H9 (cell line): ENCODE measurements at regions not wholly inside any gene's neighbourhood (a gene's known extent, or its start where the extent isn't known, plus 50 kb on each side); places are given as distances from the start of the nearest gene placed in this dataset.
"Not testable (repeated sequence)": the region's sequence is repeated elsewhere in the genome, so short reads cannot be mapped to it uniquely, and the experiment has no call there.

Experiments
- DNase-seq: peaks from one replicate; pipeline ENCODE4 v3.0.0-alpha.2; 2017
- H2AFZ ChIP-seq: one replicate; pipeline ENCODE4 v1.6.1; 2013; ENCODE audit warnings: mild to moderate bottlenecking, low read length, control low read depth, moderate library complexity
- H2AK5ac ChIP-seq: 2 replicates; pipeline ENCODE4 v1.6.1; 2013; ENCODE audit warnings: low read length, control low read depth, mixed read lengths; ENCODE audit not compliant: insufficient read length
- H2BK120ac ChIP-seq: one replicate; pipeline ENCODE4 v1.6.1; 2013; ENCODE audit warnings: low read depth, mild to moderate bottlenecking, low read length, control low read depth, inconsistent platforms; ENCODE audit not compliant: poor library complexity, severe bottlenecking
- H2BK12ac ChIP-seq: 2 replicates; pipeline ENCODE4 v1.6.1; 2013; ENCODE audit warnings: low read length, control low read depth, mixed read lengths, low read depth; ENCODE audit not compliant: insufficient read length
- H2BK15ac ChIP-seq: 2 replicates; pipeline ENCODE4 v1.6.1; 2013; ENCODE audit warnings: low read depth, low read length, control low read depth
- H2BK20ac ChIP-seq: one replicate; pipeline ENCODE4 v1.6.1; 2013; ENCODE audit warnings: low read depth, mild to moderate bottlenecking, low read length, control low read depth, inconsistent platforms; ENCODE audit not compliant: poor library complexity, severe bottlenecking
- H2BK5ac ChIP-seq: 2 replicates; pipeline ENCODE4 v1.6.1; 2013; ENCODE audit warnings: low read length, control low read depth, mixed read lengths; ENCODE audit not compliant: insufficient read length
- H3K14ac ChIP-seq: 2 replicates; pipeline ENCODE4 v1.6.1; 2013; ENCODE audit warnings: low read length, control low read depth; ENCODE audit not compliant: insufficient read depth
- H3K18ac ChIP-seq: 2 replicates; pipeline ENCODE4 v1.6.1; 2013; ENCODE audit warnings: low read depth, mild to moderate bottlenecking, mixed read lengths, low read length, control low read depth; ENCODE audit not compliant: insufficient read length
- H3K23ac ChIP-seq: 2 replicates; pipeline ENCODE4 v1.6.1; 2013; ENCODE audit warnings: low read length, control low read depth, mixed read lengths, low read depth; ENCODE audit not compliant: insufficient read length
- H3K23me2 ChIP-seq: 2 replicates; pipeline ENCODE4 v1.6.1; 2013; ENCODE audit warnings: low read depth, mild to moderate bottlenecking, mixed read lengths, low read length, control low read depth; ENCODE audit not compliant: insufficient read length, poor library complexity, severe bottlenecking
- H3K27ac ChIP-seq: 2 replicates; pipeline ENCODE4 v1.5.1; 2013; ENCODE audit warnings: low read length, control low read depth, mixed read lengths, low read depth; ENCODE audit not compliant: insufficient read length
- H3K27me3 ChIP-seq: 2 replicates; pipeline ENCODE4 v1.6.1; 2013; ENCODE audit warnings: low read length, control low read depth, inconsistent platforms; ENCODE audit not compliant: insufficient read depth
- H3K4ac ChIP-seq: 2 replicates; pipeline ENCODE4 v1.6.1; 2013; ENCODE audit warnings: low read depth, mild to moderate bottlenecking, control low read depth, inconsistent platforms, low read length, moderate library complexity
- H3K4me1 ChIP-seq: 2 replicates; pipeline ENCODE4 v1.6.1; 2013; ENCODE audit warnings: low read length, control low read depth, inconsistent platforms; ENCODE audit not compliant: insufficient read depth
- H3K4me2 ChIP-seq: 2 replicates; pipeline ENCODE4 v1.6.1; 2013; ENCODE audit warnings: low read length, control low read depth, mixed read lengths; ENCODE audit not compliant: insufficient read length, insufficient read depth
- H3K56ac ChIP-seq: 2 replicates; pipeline ENCODE4 v1.6.1; 2013; ENCODE audit warnings: low read depth, mild to moderate bottlenecking, mixed read lengths, low read length, control low read depth; ENCODE audit not compliant: insufficient read length
- H3K79me1 ChIP-seq: 2 replicates; pipeline ENCODE4 v1.6.1; 2013; ENCODE audit warnings: low read depth, mild to moderate bottlenecking, moderate library complexity, low read length, control low read depth, inconsistent platforms; ENCODE audit not compliant: insufficient read depth, poor library complexity, severe bottlenecking
- H3K79me2 ChIP-seq: 2 replicates; pipeline ENCODE4 v1.6.1; 2013; ENCODE audit warnings: low read length, control low read depth, inconsistent platforms; ENCODE audit not compliant: insufficient read depth
- H3K9ac ChIP-seq: 2 replicates; pipeline ENCODE4 v1.6.1; 2013; ENCODE audit warnings: low read length, control low read depth, mixed read lengths; ENCODE audit not compliant: insufficient read length; ENCODE audit errors: extremely low read depth
- H3K9me3 ChIP-seq: one replicate; pipeline ENCODE4 v1.6.1; 2013; ENCODE audit warnings: low read depth, low read length, inconsistent platforms; ENCODE audit not compliant: control insufficient read depth
- H3T11ph ChIP-seq: one replicate; pipeline ENCODE4 v1.6.1; 2013; ENCODE audit warnings: mild to moderate bottlenecking, low read length, control low read depth, inconsistent platforms
- H4K20me1 ChIP-seq: one replicate; pipeline ENCODE4 v1.6.1; 2013; ENCODE audit not compliant: control insufficient read depth, insufficient read length, insufficient read depth
- H4K5ac ChIP-seq: 2 replicates; pipeline ENCODE4 v1.6.1; 2013; ENCODE audit warnings: low read depth, mild to moderate bottlenecking, mixed read lengths, low read length, control low read depth; ENCODE audit not compliant: insufficient read length
- H4K8ac ChIP-seq: replicated peaks from 2 replicates; pipeline ENCODE4 v1.6.1; 2013; ENCODE audit warnings: low read length, control low read depth, mixed read lengths, low read depth; ENCODE audit not compliant: insufficient read length
- H4K91ac ChIP-seq: 2 replicates; pipeline ENCODE4 v1.6.1; 2013; ENCODE audit warnings: low read depth, mild to moderate bottlenecking, moderate library complexity, mixed read lengths, low read length, control low read depth; ENCODE audit not compliant: insufficient read length
- H3K27ac Mint-ChIP-seq, 3 experiments: 2 replicates in 2 of 3; 3 replicates in 1 of 3; pipeline ENCODE4 v1.8.0; 2020 to 2021; ENCODE audit warnings: mixed read lengths in 3 of 3, mild to moderate bottlenecking in 1 of 3, moderate library complexity in 1 of 3
- H3K27me3 Mint-ChIP-seq: 2 replicates; pipeline ENCODE4 v1.8.0; 2021; ENCODE audit warnings: low read depth, mild to moderate bottlenecking, moderate library complexity, mixed read lengths
- H3K36me3 Mint-ChIP-seq, 3 experiments: 2 replicates in 2 of 3; 3 replicates in 1 of 3; pipeline ENCODE4 v1.8.0; 2020 to 2021; ENCODE audit warnings: low read depth in 3 of 3, mixed read lengths in 3 of 3; ENCODE audit not compliant: insufficient read depth in 1 of 3
- H3K4me1 Mint-ChIP-seq, 2 experiments: 2 replicates each; pipeline ENCODE4 v1.8.0; 2020; ENCODE audit warnings: mixed read lengths in 2 of 2
- H3K4me3 Mint-ChIP-seq, 2 experiments: 2 replicates in 1 of 2; 3 replicates in 1 of 2; pipeline ENCODE4 v1.8.0; 2020 to 2021; ENCODE audit warnings: mild to moderate bottlenecking in 2 of 2, mixed read lengths in 2 of 2, moderate library complexity in 1 of 2
- H3K9me3 Mint-ChIP-seq, 2 experiments: 2 replicates in 1 of 2; 3 replicates in 1 of 2; pipeline ENCODE4 v1.8.0; 2020; ENCODE audit warnings: mild to moderate bottlenecking in 2 of 2, mixed read lengths in 2 of 2, moderate library complexity in 1 of 2
- WGBS: extraction: QIAGEN DNeasy Blood & Tissue Kit; methylation state at CpG from one replicate; pipeline ENCODE4 v1.1.7; 2013; ENCODE audit warnings: missing lambda C conversion rate, low lambda C conversion rate, mixed read lengths; ENCODE audit not compliant: insufficient read length; ENCODE audit errors: extremely low coverage; 5-methylcytosine and 5-hydroxymethylcytosine counted together
- TF ChIP-seq, protein P1 (sequence below): fragments of 200-600 bp; sonication (generic); conservative IDR thresholded peaks from 3 replicates; pipeline ENCODE4 v1.8.0; 2021; ENCODE audit warnings: antibody characterized with exemption, mild to moderate bottlenecking

DNA sequence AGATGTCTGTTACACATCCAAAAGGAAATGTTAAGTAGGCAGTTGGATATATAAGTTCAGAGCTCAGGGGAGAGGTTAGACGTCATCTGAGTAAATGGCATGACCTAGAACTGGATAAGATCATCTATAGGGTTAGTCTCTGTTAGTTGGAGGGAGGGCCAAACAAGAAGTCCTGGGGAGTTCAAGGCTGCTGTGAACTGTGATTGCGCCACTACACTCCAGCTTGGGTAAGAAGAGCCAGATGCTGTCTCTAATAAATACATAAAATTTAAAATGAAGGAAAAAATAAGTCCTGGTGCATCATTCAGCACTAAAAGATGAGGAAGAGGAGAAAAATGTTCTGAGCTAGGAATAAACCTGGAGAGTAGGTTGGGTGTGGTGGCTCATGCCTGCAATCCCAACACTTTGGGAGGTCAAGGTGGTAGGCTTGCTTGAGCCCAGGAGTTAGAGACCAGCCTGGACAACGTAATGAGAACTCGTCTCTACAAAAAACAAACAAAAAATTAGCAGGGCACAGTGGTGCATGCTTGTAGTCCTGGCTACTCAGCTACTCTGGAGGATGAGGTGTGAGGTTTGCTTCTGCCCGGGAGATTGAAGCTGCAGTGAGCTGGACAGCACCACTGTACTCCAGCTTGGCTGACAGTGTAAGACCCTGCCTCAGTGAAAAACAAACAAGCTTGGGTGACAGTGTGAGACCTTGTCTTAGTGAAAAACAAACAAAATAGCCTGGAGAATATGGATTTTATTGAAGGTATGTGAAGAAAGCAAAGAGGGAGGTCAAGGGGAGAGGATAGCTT, 123.6 kb downstream of the ACTBL2 start:
- no peaks in the 10 kb centered on the region for H3K27me3 Mint-ChIP-seq
- no peak overlapping the region for H3K27ac Mint-ChIP-seq
- no peak overlapping the region for H3K4me3 Mint-ChIP-seq
- TF ChIP-seq, protein P1, sequence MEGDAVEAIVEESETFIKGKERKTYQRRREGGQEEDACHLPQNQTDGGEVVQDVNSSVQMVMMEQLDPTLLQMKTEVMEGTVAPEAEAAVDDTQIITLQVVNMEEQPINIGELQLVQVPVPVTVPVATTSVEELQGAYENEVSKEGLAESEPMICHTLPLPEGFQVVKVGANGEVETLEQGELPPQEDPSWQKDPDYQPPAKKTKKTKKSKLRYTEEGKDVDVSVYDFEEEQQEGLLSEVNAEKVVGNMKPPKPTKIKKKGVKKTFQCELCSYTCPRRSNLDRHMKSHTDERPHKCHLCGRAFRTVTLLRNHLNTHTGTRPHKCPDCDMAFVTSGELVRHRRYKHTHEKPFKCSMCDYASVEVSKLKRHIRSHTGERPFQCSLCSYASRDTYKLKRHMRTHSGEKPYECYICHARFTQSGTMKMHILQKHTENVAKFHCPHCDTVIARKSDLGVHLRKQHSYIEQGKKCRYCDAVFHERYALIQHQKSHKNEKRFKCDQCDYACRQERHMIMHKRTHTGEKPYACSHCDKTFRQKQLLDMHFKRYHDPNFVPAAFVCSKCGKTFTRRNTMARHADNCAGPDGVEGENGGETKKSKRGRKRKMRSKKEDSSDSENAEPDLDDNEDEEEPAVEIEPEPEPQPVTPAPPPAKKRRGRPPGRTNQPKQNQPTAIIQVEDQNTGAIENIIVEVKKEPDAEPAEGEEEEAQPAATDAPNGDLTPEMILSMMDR: no peak
- H3K36me3 Mint-ChIP-seq: peaks cover 0 to 4% (median 3%) of the 10 kb centered on the region in 3 experiments; a peak in 2 of 7 replicates
- no peak overlapping the region for H3K14ac ChIP-seq
- no peak overlapping the region for H4K91ac ChIP-seq
- H2BK5ac ChIP-seq: no peak overlapping the region
- H3K27ac ChIP-seq: no peak overlapping the region
- H2BK12ac ChIP-seq: no peak overlapping the region
- H3K4ac ChIP-seq: no peak overlapping the region
- no peak overlapping the region for H3K4me2 ChIP-seq
- no peak overlapping the region for H4K8ac ChIP-seq
- H3K27me3 ChIP-seq: no peaks in the 10 kb centered on the region
- no peak overlapping the region for H3K9ac ChIP-seq
- no peak overlapping the region for H2BK15ac ChIP-seq
- no peak overlapping the region for H3T11ph ChIP-seq
- H4K20me1 ChIP-seq: no peaks in the 10 kb centered on the region
- H3K79me1 ChIP-seq: no peaks in the 10 kb centered on the region
- no peak overlapping the region for H3K18ac ChIP-seq
- no peaks in the 10 kb centered on the region for H3K4me1 ChIP-seq
- no peak for DNase-seq
- peaks cover 3 to 4% of the 10 kb centered on the region in 2 experiments for H3K4me1 Mint-ChIP-seq
- no peak overlapping the region for H3K23ac ChIP-seq
- H3K56ac ChIP-seq: no peak overlapping the region
- H3K79me2 ChIP-seq: no peaks in the 10 kb centered on the region
- H2BK20ac ChIP-seq: no peak overlapping the region
- H2AFZ ChIP-seq: no peak overlapping the region
- no peaks in the 10 kb centered on the region for H3K9me3 ChIP-seq
- no peak overlapping the region for H2AK5ac ChIP-seq
- H3K23me2 ChIP-seq: no peaks in the 10 kb centered on the region
- H4K5ac ChIP-seq: no peak overlapping the region
- WGBS: no CpG with 5 or more reads among the region's 5 CpGs
- H2BK120ac ChIP-seq: no peak overlapping the region
- peaks cover 0 to 7% of the 10 kb centered on the region in 2 experiments; a peak in 3 of 5 replicates for H3K9me3 Mint-ChIP-seq

DNA sequence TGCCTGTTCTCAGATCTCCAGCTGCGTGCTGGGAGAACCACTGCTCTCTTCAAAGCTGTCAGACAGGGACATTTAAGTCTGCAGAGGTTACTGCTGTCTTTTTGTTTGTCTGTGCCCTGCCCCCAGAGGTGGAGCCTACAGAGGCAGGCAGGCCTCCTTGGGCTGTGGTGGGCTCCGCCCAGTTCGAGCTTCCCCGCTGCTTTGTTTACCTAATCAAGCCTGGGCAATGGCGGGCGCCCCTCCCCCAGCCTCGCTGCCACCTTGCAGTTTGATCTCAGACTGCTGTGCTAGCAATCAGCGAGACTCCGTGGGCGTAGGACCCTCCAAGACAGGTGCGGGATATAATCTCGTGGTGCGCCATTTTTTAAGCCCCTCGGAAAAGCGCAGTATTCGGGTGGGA, 125.8 kb downstream of the ACTBL2 start:
- H3K9ac ChIP-seq, H3K79me1 ChIP-seq, H3K27me3 ChIP-seq, H3K23ac ChIP-seq, H3K9me3 Mint-ChIP-seq, H3K27ac ChIP-seq, H2BK5ac ChIP-seq, H2BK15ac ChIP-seq, H3K4me1 ChIP-seq, H3K9me3 ChIP-seq, H2BK120ac ChIP-seq, H3K4me1 Mint-ChIP-seq, H3K4ac ChIP-seq, H2AFZ ChIP-seq, H3K18ac ChIP-seq, H4K5ac ChIP-seq, H3K23me2 ChIP-seq, H2BK12ac ChIP-seq, DNase-seq, H3K56ac ChIP-seq, H2AK5ac ChIP-seq, H3K14ac ChIP-seq, H3T11ph ChIP-seq, H2BK20ac ChIP-seq, H3K79me2 ChIP-seq, H4K8ac ChIP-seq, H3K36me3 Mint-ChIP-seq, H3K4me2 ChIP-seq, H4K20me1 ChIP-seq, H4K91ac ChIP-seq, H3K27ac Mint-ChIP-seq, H3K27me3 Mint-ChIP-seq: not testable (repeated sequence)
- peak overlapping the region; percentile 64 to 67; a peak in 2 of 5 replicates for H3K4me3 Mint-ChIP-seq
- WGBS: no CpG with 5 or more reads among the region's 16 CpGs
